ENCODE measurements at regions not wholly inside any gene's neighbourhood (a gene's known extent, or its start where the extent isn't known, plus 50 kb on each side); places are given as distances from the start of the nearest gene placed in this dataset.

DNA sequence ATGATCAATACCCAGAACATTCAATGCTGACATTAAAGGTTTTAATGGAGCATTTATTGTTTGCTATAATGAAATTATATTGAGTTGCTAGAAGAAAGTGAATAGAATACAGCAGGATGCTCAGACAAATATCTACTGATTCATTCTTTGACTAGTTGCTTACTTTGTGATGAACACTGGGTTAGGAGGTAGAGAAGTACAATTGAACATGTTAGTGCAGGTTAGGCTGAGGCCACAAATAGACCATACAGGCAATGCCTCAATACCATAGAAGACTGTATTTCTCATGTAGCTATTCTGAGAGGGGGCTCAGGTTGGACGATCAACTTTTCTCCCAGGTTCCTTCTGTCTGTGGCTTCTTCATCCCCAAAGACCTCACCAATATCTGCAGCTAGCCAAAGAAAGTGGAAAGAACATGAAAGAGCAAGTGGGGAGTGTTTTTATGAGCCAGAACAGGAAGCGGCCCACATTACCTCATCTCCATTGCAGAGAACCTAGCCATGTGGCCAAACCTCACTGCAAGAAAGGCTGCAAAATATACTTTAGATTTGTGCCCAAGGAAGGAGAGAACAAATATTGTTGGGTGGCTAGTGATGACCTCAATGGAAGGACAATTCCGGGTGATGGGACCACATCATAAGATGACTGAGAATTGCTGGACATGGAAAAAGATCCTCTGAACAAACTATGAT lies 180.3 kb upstream of the GATB start:
- no peak overlapping the region for H3K4me3 ChIP-seq (ENCODE audit: low read length)
- peak; percentile 47 for DNase-seq (ENCODE audit: low read depth, low spot score)

DNA sequence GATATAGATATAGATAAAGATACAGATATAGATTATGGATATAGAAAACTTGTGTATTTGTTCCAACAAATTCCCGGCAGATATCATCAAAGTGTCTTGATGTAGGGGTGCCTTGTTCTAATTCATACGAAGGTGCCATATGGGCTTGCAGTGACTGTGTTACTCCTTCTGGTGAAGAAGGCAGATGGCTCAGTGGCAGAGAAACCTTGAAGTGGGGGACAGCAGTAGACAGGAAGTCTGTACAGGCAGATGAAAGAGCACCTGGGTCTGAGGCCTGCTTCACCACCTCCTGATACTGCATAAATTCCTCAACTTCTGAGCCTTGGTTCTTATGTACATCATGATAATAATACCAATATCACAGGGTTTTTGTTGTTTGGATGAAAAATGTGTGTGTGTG lies 179.5 kb upstream of the GATB start:
- peak; percentile 95 for DNase-seq (ENCODE audit: low read depth, low spot score)
- H3K4me3 ChIP-seq (ENCODE audit: low read length): no peak overlapping the region

DNA sequence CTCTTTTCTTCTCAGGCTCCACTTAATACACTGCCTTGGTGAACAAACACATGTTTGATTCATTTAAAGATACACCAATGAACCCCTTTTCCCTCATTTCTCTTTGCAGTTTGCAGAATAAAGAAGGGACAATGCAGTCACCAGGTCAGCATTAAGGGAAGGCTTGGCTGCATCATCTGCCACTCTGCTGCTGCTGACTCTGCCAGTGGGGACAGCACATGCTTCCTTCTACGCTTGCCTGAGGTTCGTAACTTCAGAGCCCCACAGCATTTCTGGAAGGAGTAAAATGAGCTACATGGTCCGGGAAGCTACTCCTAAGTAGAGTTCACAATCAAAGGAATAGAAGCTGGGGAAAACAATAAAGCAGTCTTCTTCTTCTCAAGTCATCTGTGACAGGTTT lies 178.9 kb upstream of the GATB start:
- H3K4me3 ChIP-seq (ENCODE audit: low read length): no peak overlapping the region
- DNase-seq (ENCODE audit: low read depth, low spot score): no peak

DNA sequence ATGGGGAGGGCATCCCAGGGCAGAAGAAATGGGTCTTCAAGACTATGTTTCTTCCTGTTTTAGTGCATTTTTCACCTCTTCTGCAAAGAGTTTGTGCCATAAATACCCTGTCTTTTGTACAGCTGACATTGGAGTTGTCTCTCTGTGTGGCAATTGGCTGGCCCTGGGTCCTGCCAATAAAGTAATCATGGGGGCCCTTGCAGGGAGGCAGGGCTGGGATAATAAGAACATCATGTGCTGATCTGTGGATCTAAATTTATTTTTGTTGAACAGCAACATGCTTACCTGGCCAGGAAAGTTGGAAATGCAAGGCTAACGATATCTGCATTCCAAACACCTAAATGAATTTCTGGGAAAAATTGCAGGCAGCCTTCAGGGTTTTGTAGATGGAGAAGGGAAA lies 174.6 kb upstream of the GATB start:
- DNase-seq (ENCODE audit: low read depth, low spot score): no peak
- no peak overlapping the region for H3K4me3 ChIP-seq (ENCODE audit: low read length)

DNA sequence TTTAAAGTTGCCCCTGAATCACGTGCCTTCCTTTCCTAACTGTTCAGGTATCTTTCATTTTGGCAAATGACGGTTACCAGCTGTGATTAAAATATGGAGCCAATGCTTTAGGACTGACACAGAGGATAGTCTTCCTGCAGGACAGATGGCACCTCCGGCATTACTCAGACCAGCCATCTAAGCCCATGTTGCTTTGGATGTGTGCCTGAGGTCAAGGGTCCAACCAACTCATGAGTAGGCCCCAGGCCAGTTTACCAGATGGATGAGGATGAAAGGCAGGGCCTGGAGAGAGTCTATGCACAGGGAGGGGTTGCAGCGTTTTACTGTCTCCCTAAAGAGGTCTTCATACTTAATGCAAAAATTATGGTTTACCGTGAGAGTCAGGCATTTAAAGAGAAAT lies 174.0 kb upstream of the GATB start:
- DNase-seq (ENCODE audit: low read depth, low spot score): no peak
- H3K4me3 ChIP-seq (ENCODE audit: low read length): no peak overlapping the region

DNA sequence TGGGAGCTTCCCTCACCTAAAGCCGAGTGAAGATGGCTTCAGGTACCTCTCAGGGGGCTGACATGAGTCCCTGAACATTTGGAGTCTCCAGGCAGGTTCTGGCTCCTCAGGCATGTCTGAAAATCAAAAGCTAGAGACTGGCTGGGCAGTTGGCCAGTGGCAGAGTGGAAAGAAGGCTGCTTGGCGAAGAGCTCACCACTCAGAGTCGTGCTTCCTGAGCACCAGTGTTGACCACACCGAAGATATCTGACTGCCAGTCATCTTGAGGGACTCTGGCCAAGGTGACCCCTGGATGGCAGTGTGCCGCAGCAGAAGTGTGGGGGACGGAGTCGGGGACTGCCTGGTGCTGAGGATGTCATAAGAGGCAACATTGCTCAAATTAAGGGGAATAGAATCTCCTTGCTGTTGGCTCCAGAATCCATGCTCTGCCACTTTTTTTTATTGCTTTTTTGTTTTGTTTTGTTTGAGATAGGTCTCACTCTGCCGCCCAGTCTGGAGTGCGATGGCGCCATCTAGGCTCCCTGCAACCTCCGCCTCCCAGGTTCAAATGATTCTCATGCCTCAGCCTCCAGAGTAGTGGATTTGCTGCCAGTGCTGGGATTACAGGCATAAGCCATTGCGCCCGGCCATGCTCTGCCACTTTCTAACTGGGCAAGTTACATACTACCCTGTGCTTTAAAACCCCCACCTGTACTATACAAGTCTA lies 172.5 kb upstream of the GATB start:
- DNase-seq (ENCODE audit: low read depth, low spot score): no peak
- no peak overlapping the region for H3K4me3 ChIP-seq (ENCODE audit: low read length)

DNA sequence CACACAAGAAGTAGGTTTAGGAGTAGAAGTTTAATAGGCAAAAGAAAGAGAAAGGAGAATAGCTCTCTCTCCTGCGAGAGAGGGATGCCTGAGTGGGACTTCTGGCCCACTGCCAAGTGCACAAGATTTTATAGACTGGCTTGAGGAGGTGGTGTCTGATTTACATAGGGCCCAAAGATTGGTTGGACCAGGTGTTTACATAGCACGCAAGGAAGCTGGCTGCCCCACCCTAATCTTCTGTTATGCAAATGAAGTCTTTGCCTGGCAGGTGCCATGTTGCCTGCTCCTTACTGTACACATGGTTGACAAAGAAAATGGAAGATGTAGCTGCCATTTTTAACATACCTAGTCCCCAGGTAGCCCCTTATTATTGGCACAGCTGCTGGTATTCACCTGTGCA lies 170.8 kb upstream of the GATB start:
- peak; percentile 62 for DNase-seq (ENCODE audit: low read depth, low spot score)

DNA sequence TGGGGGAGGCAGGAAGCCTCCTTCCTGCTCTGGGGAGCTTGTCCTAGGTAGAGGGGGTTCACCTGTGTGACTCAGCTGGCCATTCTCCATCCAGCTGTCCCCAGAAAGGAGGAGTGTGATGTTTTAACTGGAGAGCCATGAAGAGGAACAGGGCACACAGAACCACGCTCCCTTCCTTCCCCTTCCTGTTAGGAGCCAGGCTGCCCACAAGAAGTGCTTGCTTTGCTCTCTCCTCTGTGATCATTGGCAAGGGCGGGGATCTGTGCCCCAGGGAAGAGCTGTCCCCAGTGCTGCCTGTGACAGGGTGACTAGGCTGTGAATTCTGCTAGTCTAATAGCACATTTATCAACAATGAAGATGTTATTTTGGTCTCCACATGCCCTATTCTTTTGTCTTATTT lies 169.6 kb upstream of the GATB start:
- peak; percentile 64 for DNase-seq (ENCODE audit: low read depth, low spot score)
- H3K4me3 ChIP-seq (ENCODE audit: low read length): no peak overlapping the region

More for the DNA sequence above, 170.8 kb upstream of the GATB start:
- H3K4me3 ChIP-seq (ENCODE audit: low read length): no peak overlapping the region

DNA sequence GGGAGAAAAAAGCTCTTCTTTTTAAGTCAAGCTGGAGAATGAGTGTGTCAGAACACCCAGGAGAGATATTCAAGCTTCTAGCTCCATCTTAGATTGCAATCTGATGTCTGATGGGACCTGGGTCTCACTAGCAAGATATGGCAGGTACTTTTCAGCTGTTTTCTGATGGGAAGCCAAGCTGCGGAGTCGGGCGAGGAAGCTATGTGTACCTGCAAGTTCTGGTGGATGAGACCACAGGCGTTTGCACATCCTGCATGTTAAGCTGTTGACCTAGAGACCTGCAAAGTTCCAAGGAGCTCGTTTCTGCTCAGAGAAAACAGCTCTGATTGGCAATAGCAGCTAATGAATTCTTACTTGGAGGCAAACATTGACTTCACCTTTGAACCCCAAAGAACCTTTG lies 167.3 kb upstream of the GATB start:
- no peak overlapping the region for H3K4me3 ChIP-seq (ENCODE audit: low read length)
- DNase-seq (ENCODE audit: low read depth, low spot score): no peak

DNA sequence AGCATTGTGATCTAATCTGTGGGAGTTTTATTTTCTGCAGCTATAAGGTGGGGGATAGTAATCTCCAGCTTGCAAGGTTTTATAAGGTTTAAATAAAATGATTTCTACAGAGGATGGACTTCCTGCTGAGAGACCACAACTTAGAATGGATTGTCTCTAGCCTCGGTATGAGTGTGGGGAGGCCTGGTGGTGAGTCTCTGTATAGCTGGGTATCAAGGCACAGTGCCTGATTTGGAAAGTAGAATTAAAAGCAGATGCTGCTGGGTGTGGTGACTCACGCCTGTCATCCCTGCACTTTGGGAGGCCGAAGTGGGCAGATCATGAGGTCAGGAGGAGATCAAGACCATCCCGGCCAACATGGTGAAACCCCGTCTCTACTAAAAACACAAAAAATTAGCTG lies 162.0 kb upstream of the GATB start:
- no peak overlapping the region for H3K4me3 ChIP-seq (ENCODE audit: low read length)
- peak; percentile 46 for DNase-seq (ENCODE audit: low read depth, low spot score)

DNA sequence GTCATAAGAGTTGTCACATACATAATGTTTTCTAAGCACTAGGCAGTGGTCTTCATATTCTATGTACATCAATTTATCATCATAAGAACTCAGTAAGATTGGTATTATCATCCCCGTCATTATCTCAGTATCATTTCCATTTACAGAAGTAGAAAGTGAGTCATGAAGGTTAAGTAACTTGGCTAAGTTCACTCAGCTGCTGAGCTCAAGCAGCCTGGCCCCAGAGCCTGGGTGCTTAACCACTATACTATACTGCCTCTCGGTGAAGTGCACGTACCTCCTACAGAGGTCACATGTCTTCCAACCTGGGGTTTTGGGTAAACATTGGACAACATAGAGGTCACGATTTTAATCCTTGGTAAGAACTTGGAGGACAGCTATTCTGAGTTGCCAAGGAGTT lies 161.5 kb upstream of the GATB start:
- DNase-seq (ENCODE audit: low read depth, low spot score): no peak
- no peak overlapping the region for H3K4me3 ChIP-seq (ENCODE audit: low read length)

DNA sequence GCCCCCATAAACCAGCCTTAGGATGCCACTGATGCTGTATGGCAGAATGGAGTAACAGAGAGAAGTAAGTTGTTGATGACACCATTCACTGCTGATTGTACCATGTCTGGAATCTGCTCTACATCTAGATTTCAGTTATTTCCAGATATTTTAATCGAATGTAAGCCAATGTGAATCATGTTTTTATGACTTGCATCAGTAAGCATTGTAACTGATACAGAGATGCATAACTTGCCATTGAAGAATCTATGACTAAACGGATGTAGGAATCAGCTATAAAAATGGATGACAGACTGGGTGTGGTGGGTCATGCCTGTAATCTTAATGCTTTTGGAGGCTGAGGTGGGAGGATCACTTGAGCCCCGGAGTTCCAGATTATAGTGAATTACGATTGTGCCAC lies 161.0 kb upstream of the GATB start:
- DNase-seq (ENCODE audit: low read depth, low spot score): no peak
- no peak overlapping the region for H3K4me3 ChIP-seq (ENCODE audit: low read length)

DNA sequence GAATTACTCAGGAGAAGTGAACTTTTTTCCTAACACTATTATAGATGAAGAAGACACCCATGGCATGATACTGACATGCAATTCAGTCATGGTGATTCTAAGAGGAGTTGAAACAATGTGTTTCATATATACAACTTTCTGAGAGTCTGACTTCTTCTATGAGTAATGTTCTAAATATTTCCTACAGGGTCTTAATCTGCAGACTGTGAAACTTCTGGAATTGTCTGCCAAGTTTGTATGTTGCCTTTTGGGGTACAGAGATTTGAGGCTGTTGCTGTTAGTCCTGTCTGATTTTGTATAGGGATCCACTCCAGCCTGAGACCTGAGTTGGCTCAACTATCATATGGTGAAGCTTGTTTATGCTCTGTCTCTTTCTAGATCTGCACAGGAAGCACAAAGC lies 160.6 kb upstream of the GATB start:
- H3K4me3 ChIP-seq (ENCODE audit: low read length): no peak overlapping the region

DNA sequence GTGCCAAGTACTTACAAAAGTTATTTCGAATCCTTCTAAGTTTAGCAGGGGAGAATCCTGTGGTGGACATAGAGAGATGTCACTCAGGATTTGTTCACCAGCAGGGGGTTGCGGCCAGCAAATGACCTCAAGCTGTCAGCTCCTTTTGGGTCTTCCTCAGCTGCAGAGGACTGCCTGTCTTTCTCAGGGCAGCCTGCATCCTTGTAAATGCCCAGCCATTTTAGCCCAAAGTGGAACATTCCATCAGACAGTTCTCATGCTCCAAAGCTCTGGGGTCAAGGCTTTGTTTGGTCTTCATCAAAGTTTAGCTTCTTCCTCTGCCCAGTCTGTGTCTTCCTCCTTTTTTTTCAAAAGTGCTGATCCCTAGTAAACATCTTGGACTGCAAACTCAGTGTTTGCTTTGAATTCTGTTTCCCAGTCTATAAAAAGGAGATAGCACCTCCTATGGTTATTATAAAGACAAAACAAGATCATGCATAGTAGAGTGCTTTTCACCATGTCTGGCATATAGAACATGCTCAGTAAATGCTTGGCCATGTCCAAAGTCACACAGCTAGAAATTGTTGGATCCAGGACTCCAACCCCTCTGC lies 156.4 kb upstream of the GATB start:
- DNase-seq (ENCODE audit: low read depth, low spot score): no peak
- no peak overlapping the region for H3K4me3 ChIP-seq (ENCODE audit: low read length)

More for the DNA sequence above, 160.6 kb upstream of the GATB start:
- no peak for DNase-seq (ENCODE audit: low read depth, low spot score)

DNA sequence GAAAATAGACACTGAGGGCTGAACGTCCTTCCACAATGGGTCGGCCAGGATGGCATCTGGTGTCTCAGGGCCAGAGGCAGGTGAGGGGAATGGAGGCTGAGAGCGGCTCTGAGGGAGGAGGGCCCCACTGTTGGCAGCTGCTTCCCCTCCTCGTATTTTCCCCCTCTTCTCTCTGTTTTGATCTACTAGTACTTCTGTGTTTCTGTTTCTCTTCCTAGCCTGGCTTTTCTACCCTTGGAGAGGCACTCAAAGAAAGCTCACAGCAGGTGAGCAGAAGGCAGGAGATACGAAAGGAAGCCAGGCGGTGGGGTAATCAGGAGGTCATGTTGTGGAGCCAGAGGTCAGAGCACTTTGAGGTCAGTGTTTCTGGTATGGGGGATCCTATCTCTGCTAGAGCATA lies 151.8 kb upstream of the GATB start:
- DNase-seq (ENCODE audit: low read depth, low spot score): no peak
- no peak overlapping the region for H3K4me3 ChIP-seq (ENCODE audit: low read length)

DNA sequence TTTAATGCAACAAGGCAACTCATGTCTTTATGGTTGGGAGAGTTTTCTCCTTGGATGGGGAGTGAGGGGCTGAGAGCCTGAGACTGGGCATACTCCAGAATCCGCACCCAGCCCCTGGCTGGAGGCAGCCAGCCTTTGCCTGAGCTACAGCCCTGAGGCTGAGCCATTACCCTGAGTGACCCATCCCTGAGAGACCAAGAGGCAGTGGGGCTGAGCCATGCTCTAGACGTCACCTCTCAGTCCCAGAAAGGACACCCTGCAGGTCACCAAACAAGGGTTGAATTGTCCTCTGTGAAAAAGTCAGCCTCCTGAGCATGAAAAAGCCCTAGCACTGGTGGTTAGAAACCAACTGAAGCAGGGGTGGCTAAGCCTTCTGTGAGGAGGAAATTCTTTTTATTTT lies 151.2 kb upstream of the GATB start:
- no peak overlapping the region for H3K4me3 ChIP-seq (ENCODE audit: low read length)
- DNase-seq (ENCODE audit: low read depth, low spot score): no peak

DNA sequence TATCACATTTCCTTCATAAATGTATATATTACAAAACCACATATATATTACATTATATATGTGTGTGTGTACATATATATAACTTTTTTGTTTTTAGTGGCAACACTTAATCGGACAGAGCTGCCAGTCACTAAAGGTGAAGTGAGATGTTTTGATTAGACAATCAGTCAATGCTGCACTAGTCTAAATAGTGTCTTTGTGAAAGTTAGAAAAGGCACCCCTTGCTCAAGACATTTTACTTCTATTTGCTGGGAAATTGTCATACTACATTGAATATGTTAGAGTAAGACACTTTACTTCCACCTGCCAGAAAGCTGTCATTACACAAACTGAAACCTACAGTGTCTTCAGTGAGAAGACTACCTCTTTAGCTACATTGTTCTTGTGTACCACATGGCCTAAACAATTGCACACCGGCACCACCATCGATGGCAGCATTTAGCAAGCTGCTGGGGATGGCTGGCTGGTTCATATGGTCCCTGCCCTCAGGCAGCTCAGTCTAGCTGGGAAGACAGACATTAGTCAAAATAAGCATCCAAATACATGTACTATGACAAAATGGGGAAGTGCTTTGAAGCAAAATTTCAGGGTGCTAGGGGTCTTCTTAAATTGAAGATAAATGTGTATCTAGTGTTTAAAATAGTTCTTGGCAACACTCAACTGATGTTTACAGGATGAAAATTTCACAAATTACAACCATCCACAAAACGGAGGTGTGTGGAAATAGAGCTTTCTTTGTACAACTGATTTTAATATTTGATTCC lies 148.1 kb upstream of the GATB start:
- no peak for DNase-seq (ENCODE audit: low read depth, low spot score)
- no peak overlapping the region for H3K4me3 ChIP-seq (ENCODE audit: low read length)

DNA sequence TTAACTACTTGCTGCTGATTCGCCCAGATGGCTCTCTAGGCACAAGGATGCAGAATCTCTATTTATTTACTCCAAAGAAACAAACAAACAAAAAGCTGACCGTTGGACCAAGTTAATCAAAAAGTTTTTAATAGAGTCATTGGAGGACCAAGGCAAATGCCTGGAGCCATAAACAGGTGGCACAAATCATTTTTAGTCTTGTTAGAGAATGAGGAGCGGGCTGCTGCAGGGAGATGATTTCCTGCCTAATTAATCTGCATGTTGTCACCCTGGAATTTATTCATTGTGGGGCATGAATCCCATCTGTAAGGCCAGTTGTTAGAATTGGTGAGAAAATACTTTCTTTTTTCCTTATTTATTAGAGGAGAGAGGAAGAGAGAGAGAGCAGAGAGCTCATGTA lies 147.4 kb upstream of the GATB start:
- H3K4me3 ChIP-seq (ENCODE audit: low read length): no peak overlapping the region
- DNase-seq (ENCODE audit: low read depth, low spot score): no peak

DNA sequence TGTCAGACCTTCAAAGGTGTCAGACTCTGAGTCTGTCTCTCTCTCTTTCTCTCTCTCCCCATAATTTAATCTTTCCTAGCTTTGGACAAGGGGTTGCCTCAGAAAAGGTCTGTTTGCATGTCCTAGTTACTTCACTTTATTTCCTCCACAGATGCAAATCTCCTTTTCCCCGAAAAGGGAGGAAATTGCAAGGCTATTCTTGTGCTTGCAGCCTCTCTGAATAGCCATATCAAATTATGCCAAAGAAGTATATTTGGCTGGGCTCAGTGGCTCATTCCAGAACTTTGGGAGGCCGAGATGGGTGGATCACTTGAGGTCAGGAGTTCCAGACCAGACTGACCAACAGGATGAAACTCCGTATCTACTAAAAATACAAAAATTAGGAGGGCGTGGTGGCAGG lies 145.6 kb upstream of the GATB start:
- no peak overlapping the region for H3K4me3 ChIP-seq (ENCODE audit: low read length)
- DNase-seq (ENCODE audit: low read depth, low spot score): no peak

DNA sequence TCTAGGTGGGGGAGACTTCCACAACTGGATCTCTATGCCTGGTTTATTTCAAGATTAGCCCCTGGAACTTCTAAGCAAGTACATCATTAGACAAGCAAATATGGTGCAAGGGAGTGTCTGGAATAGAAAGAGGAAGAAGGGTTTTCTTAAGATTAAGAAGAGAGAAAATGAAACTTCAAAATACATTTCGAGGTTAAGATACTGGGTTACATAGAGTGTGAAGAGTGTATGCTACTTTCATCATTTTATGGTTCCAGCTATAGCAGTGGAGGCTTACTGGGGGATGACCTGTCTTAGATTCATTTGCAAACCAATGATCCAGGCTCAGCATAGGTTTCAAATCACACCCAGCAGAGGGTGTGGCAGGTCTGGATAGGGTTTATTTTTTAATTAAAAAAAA lies 144.4 kb upstream of the GATB start:
- H3K4me3 ChIP-seq (ENCODE audit: low read length): no peak overlapping the region
- no peak for DNase-seq (ENCODE audit: low read depth, low spot score)
